ENCODE measurements at regions not wholly inside any gene's neighbourhood (a gene's known extent, or its start where the extent isn't known, plus 50 kb on each side); places are given as distances from the start of the nearest gene placed in this dataset.

GRCh38 chr7:3152714-3153113, 109.0 kb upstream of the CARD11 start:
- no peak for TF ChIP-seq CTCF (IDR thresholded peaks at IDR 0.05; ENCODE audit: insufficient read depth, low read depth, low read length)
- no peak for TF ChIP-seq EZH2 (IDR thresholded peaks at IDR 0.05; ENCODE audit: insufficient read depth, low read length)

Data from astrocyte (in vitro differentiated cells and primary cell).